Mucosa of descending colon (tissue), 3 donors: ENCODE measurements at regions not wholly inside any gene's neighbourhood (a gene's known extent, or its start where the extent isn't known, plus 50 kb on each side); places are given as distances from the start of the nearest gene placed in this dataset.

Experiments
- ATAC-seq: fragments of 200-7000 bp; cut with Tn5 transposase; one replicate; pipeline ENCODE4 v1.9.1; 2020; ENCODE audit warnings: mild to moderate bottlenecking, moderate library complexity
- DNase-seq, 3 donors: peaks; one replicate each; pipeline ENCODE4 v3.0.0-alpha.2; 2020
- H3K36me3 ChIP-seq: fragments of 200-600 bp; one replicate; pipeline ENCODE4 v1.8.0; 2021; ENCODE audit warnings: low read depth, mild to moderate bottlenecking
- H3K4me1 ChIP-seq: fragments of 200-600 bp; one replicate; pipeline ENCODE4 v1.8.0; 2021; ENCODE audit warnings: low read depth, mild to moderate bottlenecking
- H3K4me3 ChIP-seq: fragments of 200-600 bp; one replicate; pipeline ENCODE4 v1.8.0; 2021; ENCODE audit warnings: mild to moderate bottlenecking
- H3K9me3 ChIP-seq: fragments of 200-600 bp; one replicate; pipeline ENCODE4 v1.8.0; 2021; ENCODE audit warnings: mild to moderate bottlenecking
- CTCF ChIP-seq: fragments of 200-600 bp; IDR thresholded peaks from one replicate; pipeline ENCODE4 v1.8.0; 2022; ENCODE audit warnings: antibody characterized with exemption, mild to moderate bottlenecking
- intact Hi-C, 2 donors: fragments of 100-400 bp; cut with DNase I in 1 of 2; cut with micrococcal nuclease in 1 of 2; formaldehyde crosslinking; loops; one replicate each; pipeline versions ENCODE4 v1.11.0 to v1.11.1; 2022; cut with DNase I, micrococcal nuclease
- donor health status: DM: no; HTN: no; CAD: no; lungs with moderate emphysema.
- donor health status: DM: no; HTN: no; CAD: no.
- donor health status: DM: no; HTN: yes; CAD: no.

GRCh38 chr6:72522735-72523141 lies 99.1 kb upstream of the KCNQ5 start:
- Histone ChIP-seq H3K36me3 (no peaks in the 10 kb centered on the region), H3K9me3 (no peaks in the 10 kb centered on the region), H3K4me1 (no peaks in the 10 kb centered on the region), H3K4me3 (no peak overlapping the region)
- no peak for TF ChIP-seq CTCF
- no peak for ATAC-seq
- intact Hi-C loops = no loop called here
- no peak for DNase-seq

GRCh38 chr6:72524011-72524645 lies 97.7 kb upstream of the KCNQ5 start:
- intact Hi-C loops = no loop called here
- DNase-seq (no peak), ATAC-seq (no peak)
- Histone ChIP-seq H3K36me3 (no peaks in the 10 kb centered on the region), H3K4me1 (no peaks in the 10 kb centered on the region), H3K9me3 (no peaks in the 10 kb centered on the region), H3K4me3 (no peak overlapping the region)
- TF ChIP-seq CTCF = no peak

DNA sequence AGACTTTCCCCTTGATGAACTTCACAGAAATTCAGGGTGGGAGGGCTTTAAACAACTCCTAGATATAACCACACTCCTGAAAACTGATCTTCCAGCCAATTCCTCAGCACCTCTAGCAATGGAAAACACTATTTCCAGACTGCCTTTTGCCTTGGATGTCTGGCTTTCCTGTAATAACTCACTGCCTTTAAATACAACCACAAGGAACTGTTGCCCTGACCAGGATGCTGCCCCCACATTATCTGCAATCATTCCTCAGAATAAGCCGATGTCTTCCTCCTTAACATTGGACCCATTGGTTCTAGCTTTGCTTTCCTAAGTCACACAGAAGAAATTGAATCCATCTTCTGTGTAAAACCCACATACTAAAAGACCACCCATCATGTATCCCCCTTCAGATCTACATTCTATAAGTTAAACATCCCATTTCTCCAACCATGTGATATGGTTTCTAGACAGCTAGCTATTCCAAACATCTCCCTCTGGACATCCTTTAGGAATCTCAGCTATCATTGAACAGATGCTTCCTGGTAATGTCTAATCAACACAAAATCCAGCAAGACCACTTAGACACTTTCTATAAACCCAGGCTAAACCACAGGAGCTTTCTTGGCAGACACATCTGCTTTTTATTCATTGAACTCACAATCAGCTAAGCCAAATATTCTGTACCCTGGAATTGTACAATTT lies 95.9 kb upstream of the KCNQ5 start:
- no peak for TF ChIP-seq CTCF
- intact Hi-C loops = no loop called here

DNA sequence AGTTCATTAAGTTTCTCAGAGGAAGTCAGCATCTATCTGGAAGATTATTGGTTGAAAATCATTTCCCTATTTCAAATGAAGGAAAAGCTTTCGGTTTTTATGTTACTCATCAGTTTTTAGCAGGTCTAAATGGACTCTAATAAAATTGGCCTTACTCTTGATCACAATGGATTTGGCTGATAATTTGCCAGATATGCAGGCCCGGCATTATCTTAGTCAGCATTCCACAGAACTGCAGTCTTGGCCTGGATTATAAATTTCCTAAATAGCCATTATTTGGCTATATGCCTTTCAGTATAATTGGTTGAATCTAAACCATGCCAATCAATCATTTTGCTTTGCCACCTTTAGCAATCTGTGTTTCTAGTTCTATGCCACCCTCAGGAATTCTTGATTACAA lies 91.7 kb upstream of the KCNQ5 start:
- no peak for ATAC-seq
- Histone ChIP-seq H3K4me3 (no peak overlapping the region), H3K4me1 (no peaks in the 10 kb centered on the region), H3K9me3 (no peaks in the 10 kb centered on the region), H3K36me3 (no peaks in the 10 kb centered on the region)
- intact Hi-C loops = no loop called here
- no peak for DNase-seq
- no peak for TF ChIP-seq CTCF

More for the DNA sequence above, 95.9 kb upstream of the KCNQ5 start:
- Histone ChIP-seq H3K36me3 (no peaks in the 10 kb centered on the region), H3K4me3 (no peak overlapping the region), H3K9me3 (no peaks in the 10 kb centered on the region), H3K4me1 (no peaks in the 10 kb centered on the region)
- ATAC-seq (no peak), DNase-seq (no peak)

GRCh38 chr6:72530750-72531149 lies 91.1 kb upstream of the KCNQ5 start:
- H3K9me3 ChIP-seq = no peaks in the 10 kb centered on the region
- intact Hi-C loops = no loop called here
- TF ChIP-seq CTCF = no peak
- no peak overlapping the region for H3K4me3 ChIP-seq
- H3K4me1 ChIP-seq = no peaks in the 10 kb centered on the region
- no peaks in the 10 kb centered on the region for H3K36me3 ChIP-seq
- no peak for DNase-seq
- no peak for ATAC-seq
